Testis (tissue), 2 donors: ENCODE measurements at regions not wholly inside any gene's neighbourhood (a gene's known extent, or its start where the extent isn't known, plus 50 kb on each side); places are given as distances from the start of the nearest gene placed in this dataset.

ENCODE experiments used
- DNase-seq: peaks from one replicate; pipeline ENCODE4 v3.0.0-alpha.2; 2019
- H3K27ac ChIP-seq, 2 donors: fragments of 200-600 bp; sonication (generic); one replicate each; pipeline ENCODE4 v1.5.1; 2019
- H3K27me3 ChIP-seq: fragments of 200-600 bp; sonication (generic); one replicate; pipeline ENCODE4 v1.5.1; 2019
- H3K36me3 ChIP-seq: fragments of 200-600 bp; sonication (generic); one replicate; pipeline ENCODE4 v1.5.1; 2017; ENCODE audit warnings: low read depth; ENCODE audit errors: missing control alignments
- H3K4me1 ChIP-seq: fragments of 200-600 bp; sonication (generic); one replicate; pipeline ENCODE4 v1.5.1; 2019
- H3K4me3 ChIP-seq, 2 donors: fragments of 200-600 bp; sonication (generic); one replicate each; pipeline ENCODE4 v1.5.1; 2017 to 2019
- H3K9me3 ChIP-seq: fragments of 200-600 bp; sonication (generic); one replicate; pipeline ENCODE4 v1.5.1; 2017
- POLR2A ChIP-seq: fragments of 450-650 bp; IDR thresholded peaks from one replicate; pipeline ENCODE4 v1.6.1; 2017; ENCODE audit warnings: antibody characterized with exemption, mild to moderate bottlenecking, moderate library complexity
- WGBS, 2 donors: methylation state at CpG; one replicate each; pipeline ENCODE4 v1.1.5; 2018; 5-methylcytosine and 5-hydroxymethylcytosine counted together
- intact Hi-C: fragments of 100-400 bp; cut with DNase I; formaldehyde crosslinking; loops from one replicate; pipeline ENCODE4 v1.15.1; 2023; ENCODE audit warnings: low total_unique reads
- TF ChIP-seq, protein P1 (sequence below), 3 experiments: fragments of 450-650 bp in 2 of 3; fragments of 200-600 bp in 1 of 3; sonication (generic) in 1 of 3; IDR thresholded peaks; one replicate each; pipeline ENCODE4 v1.5.1; 2016 to 2019; ENCODE audit warnings: antibody characterized with exemption in 3 of 3, mild to moderate bottlenecking in 2 of 3, moderate library complexity in 1 of 3

GRCh38 chr2:193687195-193687594 lies 1492.5 kb upstream of the TMEFF2 start:
- H3K9me3 ChIP-seq, result no peaks in the 10 kb centered on the region
- no peak for TF ChIP-seq POLR2A
- TF ChIP-seq, protein P1, sequence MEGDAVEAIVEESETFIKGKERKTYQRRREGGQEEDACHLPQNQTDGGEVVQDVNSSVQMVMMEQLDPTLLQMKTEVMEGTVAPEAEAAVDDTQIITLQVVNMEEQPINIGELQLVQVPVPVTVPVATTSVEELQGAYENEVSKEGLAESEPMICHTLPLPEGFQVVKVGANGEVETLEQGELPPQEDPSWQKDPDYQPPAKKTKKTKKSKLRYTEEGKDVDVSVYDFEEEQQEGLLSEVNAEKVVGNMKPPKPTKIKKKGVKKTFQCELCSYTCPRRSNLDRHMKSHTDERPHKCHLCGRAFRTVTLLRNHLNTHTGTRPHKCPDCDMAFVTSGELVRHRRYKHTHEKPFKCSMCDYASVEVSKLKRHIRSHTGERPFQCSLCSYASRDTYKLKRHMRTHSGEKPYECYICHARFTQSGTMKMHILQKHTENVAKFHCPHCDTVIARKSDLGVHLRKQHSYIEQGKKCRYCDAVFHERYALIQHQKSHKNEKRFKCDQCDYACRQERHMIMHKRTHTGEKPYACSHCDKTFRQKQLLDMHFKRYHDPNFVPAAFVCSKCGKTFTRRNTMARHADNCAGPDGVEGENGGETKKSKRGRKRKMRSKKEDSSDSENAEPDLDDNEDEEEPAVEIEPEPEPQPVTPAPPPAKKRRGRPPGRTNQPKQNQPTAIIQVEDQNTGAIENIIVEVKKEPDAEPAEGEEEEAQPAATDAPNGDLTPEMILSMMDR (IDR thresholded peaks at IDR 0.05), result no peak
- intact Hi-C loops, result no loop called here
- H3K27ac ChIP-seq, result no peak overlapping the region
- H3K36me3 ChIP-seq, result no peaks in the 10 kb centered on the region
- no peak overlapping the region for H3K4me3 ChIP-seq
- WGBS, 2 donors, result 96 to 98% methylated on average over 4 of the region's 4 CpGs
- H3K27me3 ChIP-seq, result no peaks in the 10 kb centered on the region
- DNase-seq, result no peak
- no peaks in the 10 kb centered on the region for H3K4me1 ChIP-seq

DNA sequence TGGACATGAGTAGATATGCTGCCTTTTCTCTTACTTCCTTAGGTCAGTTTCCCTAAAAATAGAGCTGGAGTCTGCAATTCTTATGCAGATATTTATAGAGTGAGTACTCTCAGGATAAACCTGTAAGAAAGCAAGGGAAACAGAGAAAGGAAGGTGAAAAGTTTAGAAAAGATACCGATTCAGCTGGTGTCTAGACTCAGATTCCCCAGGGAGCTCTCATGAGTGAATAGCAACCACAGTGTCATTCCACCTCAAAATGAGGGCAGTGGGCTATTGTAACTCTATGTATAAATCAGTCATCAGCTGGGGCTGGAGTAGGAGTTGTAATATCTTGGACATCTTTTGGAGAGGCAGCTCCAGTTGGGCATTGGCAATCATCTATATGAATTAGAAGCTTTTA lies 1485.1 kb upstream of the TMEFF2 start:
- H3K27me3 ChIP-seq, result no peaks in the 10 kb centered on the region
- 45 to 72% methylated on average over 1 of the region's 1 CpG for WGBS, 2 donors
- TF ChIP-seq, protein P1 (IDR thresholded peaks at IDR 0.05), result no peak
- no peak for TF ChIP-seq POLR2A
- DNase-seq, result no peak
- H3K4me1 ChIP-seq, result no peaks in the 10 kb centered on the region
- H3K4me3 ChIP-seq, result no peak overlapping the region
- H3K9me3 ChIP-seq, result no peaks in the 10 kb centered on the region
- H3K27ac ChIP-seq, result no peak overlapping the region
- H3K36me3 ChIP-seq, result no peaks in the 10 kb centered on the region
- intact Hi-C loops, result no loop called here

DNA sequence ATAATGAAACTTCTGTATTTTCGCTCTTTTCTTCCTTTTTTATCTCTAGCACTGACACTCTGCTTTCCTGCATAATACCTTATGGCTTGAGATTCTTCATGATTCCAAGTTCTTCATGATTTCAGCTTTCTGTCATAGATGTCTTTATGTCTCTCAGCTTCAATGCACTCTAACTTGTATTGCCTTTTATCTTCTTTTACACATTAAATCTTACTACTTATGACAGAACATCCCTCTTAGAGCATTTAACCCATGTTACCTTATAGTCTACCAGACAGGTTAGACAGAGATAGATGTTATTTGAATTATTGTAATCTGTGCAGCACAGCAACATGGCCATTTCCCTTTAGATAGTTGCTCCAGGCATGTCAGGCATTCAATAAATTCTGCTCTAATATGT lies 1475.7 kb upstream of the TMEFF2 start:
- Histone ChIP-seq H3K27ac (no peak overlapping the region), H3K4me3 (no peak overlapping the region), H3K4me1 (no peaks in the 10 kb centered on the region), H3K9me3 (no peaks in the 10 kb centered on the region), H3K36me3 (no peaks in the 10 kb centered on the region), H3K27me3 (no peaks in the 10 kb centered on the region)
- TF ChIP-seq POLR2A, result no peak
- TF ChIP-seq, protein P1 (IDR thresholded peaks at IDR 0.05), result no peak
- DNase-seq, result no peak
- 73 to 86% methylated on average over 1 of the region's 1 CpG for WGBS, 2 donors
- intact Hi-C loops, result no loop called here

GRCh38 chr2:193668557-193669323 lies 1474.0 kb upstream of the TMEFF2 start:
- DNase-seq, result no peak
- no peak overlapping the region for H3K27ac ChIP-seq
- H3K36me3 ChIP-seq, result no peaks in the 10 kb centered on the region
- H3K9me3 ChIP-seq, result no peaks in the 10 kb centered on the region
- H3K27me3 ChIP-seq, result no peaks in the 10 kb centered on the region
- no peak overlapping the region for H3K4me3 ChIP-seq
- 52 to 73% methylated on average over 4 of the region's 4 CpGs for WGBS, 2 donors
- no peaks in the 10 kb centered on the region for H3K4me1 ChIP-seq
- TF ChIP-seq POLR2A, result no peak
- TF ChIP-seq, protein P1 (IDR thresholded peaks at IDR 0.05), result no peak
- intact Hi-C loops, result no loop called here

DNA sequence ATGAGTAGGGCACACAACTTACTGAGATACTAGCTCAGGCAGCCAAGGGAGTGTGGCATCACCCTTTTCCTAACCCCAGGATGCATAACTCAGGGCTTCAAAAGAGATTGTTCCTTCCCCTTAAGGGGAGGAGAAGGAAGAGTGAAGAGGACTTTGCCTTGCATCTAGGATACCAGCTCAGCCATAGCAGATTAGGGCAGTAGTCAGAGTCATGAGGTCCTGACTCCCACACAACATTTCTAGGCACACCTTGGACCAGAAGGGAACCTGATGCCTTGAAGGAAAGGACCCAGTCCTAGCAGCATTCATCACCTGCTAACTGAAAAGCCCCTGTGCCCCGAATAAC lies 1433.2 kb upstream of the TMEFF2 start:
- WGBS, 2 donors, result 83 to 86% methylated on average over 1 of the region's 1 CpG
- no peak overlapping the region for H3K4me3 ChIP-seq
- H3K9me3 ChIP-seq, result no peaks in the 10 kb centered on the region
- no peaks in the 10 kb centered on the region for H3K4me1 ChIP-seq
- no peaks in the 10 kb centered on the region for H3K36me3 ChIP-seq
- intact Hi-C loops, result no loop called here
- no peak overlapping the region for H3K27ac ChIP-seq
- no peaks in the 10 kb centered on the region for H3K27me3 ChIP-seq
- TF ChIP-seq POLR2A, result no peak
- TF ChIP-seq, protein P1 (IDR thresholded peaks at IDR 0.05), result no peak
- no peak for DNase-seq
